ENCODE measurements at regions not wholly inside any gene's neighbourhood (a gene's known extent, or its start where the extent isn't known, plus 50 kb on each side); places are given as distances from the start of the nearest gene placed in this dataset.

GRCh38 chr6:103062136-103062535, 1668.6 kb downstream of the GRIK2 start:
- TF ChIP-seq FOXM1 (IDR thresholded peaks at IDR 0.05; ENCODE audit: borderline replicate concordance, low read depth) (no peak), RAD21 (IDR thresholded peaks at IDR 0.05; ENCODE audit: low read depth) (no peak), YY1 (IDR thresholded peaks at IDR 0.05; ENCODE audit: low read depth) (no peak)

Measured in Ishikawa (cell line).